Ecto neural progenitor cell (in vitro differentiated cells): ENCODE measurements at regions not wholly inside any gene's neighbourhood (a gene's known extent, or its start where the extent isn't known, plus 50 kb on each side); places are given as distances from the start of the nearest gene placed in this dataset.
"Not testable (repeated sequence)": the region's sequence is repeated elsewhere in the genome, so short reads cannot be mapped to it uniquely, and the experiment has no call there.

Experiments
- DNase-seq: peaks from one replicate; pipeline ENCODE4 v3.0.0-alpha.2; 2018; ENCODE audit warnings: low spot score

GRCh38 chr5:94025788-94026473 is 284.5 kb upstream of the POU5F2 start:
- DNase-seq = no peak

DNA sequence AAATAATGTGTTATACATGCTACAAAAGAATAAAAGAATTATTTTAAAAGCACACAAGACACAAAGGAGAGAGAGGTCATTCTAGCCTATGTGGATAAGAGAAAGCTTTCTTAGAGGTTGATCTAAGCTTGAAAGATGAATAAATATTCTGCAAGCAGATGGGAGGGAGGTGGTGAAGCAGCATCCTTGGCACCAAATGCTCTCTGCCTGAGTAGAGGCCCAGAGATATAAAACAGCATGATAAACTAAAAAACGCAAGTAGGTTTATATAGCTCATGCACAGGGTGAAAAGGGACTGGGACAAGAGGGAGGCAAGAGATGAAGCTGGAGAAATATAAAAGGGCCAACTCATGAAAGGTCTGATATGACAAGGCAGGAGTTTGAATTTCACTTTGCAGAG is 283.2 kb upstream of the POU5F2 start:
- DNase-seq = no peak

GRCh38 chr5:94024101-94024500 is 282.7 kb upstream of the POU5F2 start:
- no peak for DNase-seq

DNA sequence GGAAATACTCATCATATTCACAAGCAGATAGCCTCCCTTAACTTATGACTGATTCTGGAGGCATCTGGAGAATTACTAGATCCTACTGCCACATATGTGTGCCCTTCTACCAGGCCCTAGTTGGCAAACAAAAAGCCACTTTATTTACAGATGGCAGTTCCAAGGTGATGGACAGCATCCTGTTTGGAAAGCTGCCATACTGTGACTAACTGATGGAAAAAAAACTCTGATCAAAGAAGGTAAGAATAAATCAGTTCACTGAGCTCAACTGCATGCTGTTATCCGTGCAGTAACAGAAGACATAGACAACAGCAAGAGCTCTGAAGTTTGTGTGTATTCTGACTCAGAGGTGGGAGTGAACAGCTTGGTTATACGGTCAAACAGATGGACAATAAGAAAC is 279.8 kb upstream of the POU5F2 start:
- DNase-seq = no peak

- no peak for DNase-seq
These were observed 276.2 kb upstream of the POU5F2 start for GRCh38 chr5:94017579-94017978.

DNA sequence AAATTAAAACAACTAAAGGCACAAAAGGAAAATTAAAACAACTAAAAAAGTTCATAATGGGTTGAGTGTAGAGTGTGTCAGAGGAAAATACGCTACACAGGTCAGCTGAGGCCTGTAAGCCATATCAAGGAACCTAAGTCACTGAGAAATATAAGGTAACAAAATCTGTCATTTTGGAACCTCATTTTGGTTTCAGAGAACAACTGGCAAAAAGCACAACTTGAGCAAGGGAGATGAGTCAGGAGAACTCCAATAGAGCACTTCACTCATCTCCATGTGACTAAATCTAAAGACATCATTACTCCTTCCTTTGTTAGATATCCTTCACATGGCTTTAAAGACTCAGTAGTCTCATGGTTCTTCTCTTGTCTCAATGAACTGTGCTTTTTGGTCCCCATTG is 269.4 kb upstream of the POU5F2 start:
- no peak for DNase-seq

GRCh38 chr5:94009161-94009560 is 267.8 kb upstream of the POU5F2 start:
- DNase-seq = no peak

- no peak for DNase-seq
These were observed 257.6 kb upstream of the POU5F2 start for GRCh38 chr5:93998951-93999455.

DNA sequence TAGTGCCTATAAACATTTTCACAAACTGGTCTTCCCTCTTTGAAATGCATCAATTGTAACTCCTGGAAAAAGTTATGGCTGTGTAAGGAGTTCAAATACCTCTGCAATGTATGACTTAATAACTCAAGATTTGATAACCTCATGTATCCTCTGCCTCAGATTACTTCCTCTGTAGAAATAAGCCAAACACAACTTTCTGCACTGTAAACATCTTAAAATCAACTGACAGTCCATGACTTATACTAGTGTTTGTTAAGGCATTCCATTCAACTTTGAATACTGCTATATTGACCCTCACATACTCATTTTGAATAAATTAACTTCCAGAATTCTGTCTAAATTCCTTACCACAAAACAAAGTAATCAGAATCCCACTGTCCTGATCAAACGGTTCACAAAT is 256.2 kb upstream of the POU5F2 start:
- no peak for DNase-seq

- no peak for DNase-seq
These were observed 253.8 kb upstream of the POU5F2 start for GRCh38 chr5:93995126-93995621.

DNA sequence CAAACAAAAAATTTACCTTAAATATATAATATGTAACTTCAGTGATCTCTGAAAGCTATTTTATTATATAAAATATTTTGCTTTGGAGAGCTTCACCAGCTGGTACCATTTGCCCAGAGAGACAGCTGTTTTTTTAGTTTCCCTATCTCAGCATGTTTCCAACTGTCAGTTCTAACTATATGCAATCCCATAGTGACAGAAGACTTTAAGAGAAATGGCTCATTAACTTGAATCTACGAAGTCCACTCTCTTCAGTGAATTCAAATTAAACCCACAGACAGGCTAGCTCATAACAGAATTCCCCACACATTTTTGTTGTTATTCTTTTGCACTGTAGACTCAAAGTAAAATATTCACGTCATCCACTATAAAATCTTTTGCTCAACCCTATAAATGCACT is 251.8 kb upstream of the POU5F2 start:
- DNase-seq = no peak

DNA sequence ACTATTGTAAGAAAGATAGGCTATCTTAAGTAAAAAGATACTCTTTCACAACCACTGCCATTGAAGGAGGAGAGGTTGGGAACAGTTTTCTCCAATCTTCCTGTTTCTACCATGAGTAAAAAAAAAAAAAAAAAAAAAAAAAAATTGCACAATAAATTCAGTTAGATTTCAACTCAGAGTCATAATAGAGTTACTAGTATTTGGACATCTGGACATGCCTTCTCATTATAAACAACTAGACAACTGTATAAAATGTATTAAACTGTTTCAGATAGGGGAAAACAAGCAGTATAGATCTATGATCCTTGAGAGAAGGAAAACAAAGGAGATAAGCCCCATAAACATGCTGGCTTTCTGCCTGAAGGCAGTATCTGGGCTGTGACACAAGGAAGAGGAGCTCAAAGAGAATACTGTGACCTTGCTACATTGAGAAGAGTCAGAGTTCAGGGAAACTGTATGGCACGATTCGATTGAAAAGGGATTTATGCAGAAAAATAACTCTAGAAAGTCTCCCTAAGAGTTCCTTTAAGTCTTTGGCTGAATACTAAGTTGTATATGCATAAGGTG is 249.2 kb upstream of the POU5F2 start:
- no peak for DNase-seq

GRCh38 chr5:93985940-93986570 is 244.7 kb upstream of the POU5F2 start:
- DNase-seq = not testable (repeated sequence)

GRCh38 chr5:93978222-93978621 is 236.8 kb upstream of the POU5F2 start:
- no peak for DNase-seq

DNA sequence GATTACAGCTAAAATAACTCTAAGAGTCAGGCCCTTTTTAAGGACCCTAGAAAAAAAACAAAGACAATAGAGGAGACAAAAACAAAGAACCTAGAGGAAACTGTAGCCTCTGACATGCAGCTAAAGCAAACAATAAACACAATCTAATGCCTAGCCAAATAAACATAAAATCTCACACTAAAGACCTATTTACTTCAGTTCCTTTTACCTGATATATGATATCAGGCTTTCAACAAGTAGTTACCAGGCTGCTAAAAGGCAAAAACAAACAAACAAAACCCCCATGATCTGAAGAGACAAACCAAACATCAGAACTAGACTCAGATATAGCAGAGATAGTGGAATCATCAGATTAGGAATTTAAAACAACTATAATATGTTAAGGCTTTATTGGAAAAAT is 226.5 kb upstream of the POU5F2 start:
- no peak for DNase-seq

DNA sequence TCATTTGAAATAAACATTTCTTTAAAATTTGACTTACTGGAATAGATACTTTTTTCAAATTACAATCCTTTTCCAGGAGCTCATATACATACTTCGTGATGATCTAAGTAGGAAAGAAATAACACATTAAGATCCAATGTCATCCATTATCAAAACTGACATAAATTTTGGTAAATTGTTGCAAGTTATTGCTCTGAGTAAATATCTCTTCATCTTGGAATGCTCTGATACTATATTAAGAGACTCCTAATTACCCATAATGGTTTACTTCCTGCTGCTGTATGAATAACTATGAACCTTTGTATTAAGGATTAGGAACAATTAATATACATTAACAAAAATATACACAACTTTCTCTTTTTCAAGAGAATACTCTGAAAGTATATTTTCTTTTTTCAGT is 223.0 kb upstream of the POU5F2 start:
- no peak for DNase-seq

- no peak for DNase-seq
These were observed 218.6 kb upstream of the POU5F2 start for GRCh38 chr5:93960042-93960441.

GRCh38 chr5:93956006-93956405 is 214.6 kb upstream of the POU5F2 start:
- no peak for DNase-seq

DNA sequence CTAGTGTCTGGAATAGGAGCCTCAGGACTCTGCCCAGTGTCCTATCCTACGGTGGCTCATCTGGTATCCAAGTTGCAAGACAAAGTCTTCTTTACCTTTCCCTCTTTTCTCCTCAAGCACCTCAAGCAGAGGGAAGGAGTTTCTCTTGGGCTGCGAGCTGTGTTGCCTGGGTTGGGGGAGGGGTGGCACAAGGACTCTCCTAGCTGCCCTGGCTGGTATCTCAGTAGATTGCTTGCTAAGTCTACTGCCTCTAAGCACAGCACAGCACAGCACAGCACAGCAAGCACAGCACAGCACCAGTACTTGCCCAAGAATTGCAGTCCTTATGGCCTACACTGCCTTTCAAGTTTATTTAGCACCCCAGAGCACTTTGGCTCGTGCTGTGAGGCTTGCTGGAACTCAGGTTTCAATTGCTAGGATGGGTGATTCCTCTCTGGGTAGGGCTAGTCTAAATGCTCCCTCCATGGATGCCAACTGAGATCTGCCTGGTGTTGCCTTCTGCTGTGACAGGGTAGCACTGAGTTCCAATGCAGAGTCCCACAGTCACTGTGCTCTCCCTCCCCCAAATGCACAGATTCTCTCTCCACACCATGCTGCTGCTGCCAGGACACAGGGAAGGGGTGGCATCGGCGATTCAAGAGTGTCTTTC is 213.1 kb upstream of the POU5F2 start:
- no peak for DNase-seq

DNA sequence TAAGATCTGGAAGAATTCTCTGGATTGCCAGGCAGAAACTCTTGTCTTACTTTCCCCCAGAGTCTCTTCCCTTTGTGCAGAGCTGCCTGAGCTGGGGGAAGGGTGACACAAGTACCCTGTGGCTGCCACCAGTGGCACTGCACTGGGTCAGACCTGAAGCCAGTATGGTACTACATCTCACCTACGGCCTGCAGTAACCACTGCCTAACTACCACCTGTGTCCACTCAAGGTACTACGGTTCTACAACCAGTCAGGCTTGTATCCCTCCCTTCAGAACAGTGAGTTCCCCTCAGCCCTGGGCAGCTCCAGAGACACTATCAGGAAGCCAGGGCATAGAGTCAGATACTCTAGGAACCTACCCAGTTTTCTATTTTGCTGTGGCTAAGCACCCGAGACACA is 212.0 kb upstream of the POU5F2 start:
- no peak for DNase-seq

GRCh38 chr5:93941897-93942296 is 200.5 kb upstream of the POU5F2 start:
- no peak for DNase-seq

DNA sequence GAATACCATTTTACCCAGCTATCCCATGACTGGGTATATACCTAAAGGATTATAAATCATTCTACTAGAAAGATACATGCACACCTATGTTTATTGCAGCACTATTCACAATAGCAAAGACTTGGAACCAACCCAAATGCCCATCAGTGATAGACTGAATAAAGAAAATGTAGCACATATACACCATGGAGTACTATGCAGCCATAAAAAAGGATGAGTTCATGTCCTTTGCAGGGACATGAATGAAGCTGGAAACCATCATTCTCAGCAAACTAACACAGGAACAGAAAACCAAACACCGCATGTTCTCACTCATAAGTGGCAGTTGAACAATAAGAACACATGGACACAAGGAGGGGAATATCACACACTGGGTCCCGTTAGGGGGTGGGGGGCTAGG is 191.9 kb upstream of the POU5F2 start:
- DNase-seq = not testable (repeated sequence)

- DNase-seq = no peak
These were observed 188.7 kb upstream of the POU5F2 start for GRCh38 chr5:93930098-93930497.
